ENCODE measurements at regions not wholly inside any gene's neighbourhood (a gene's known extent, or its start where the extent isn't known, plus 50 kb on each side); places are given as distances from the start of the nearest gene placed in this dataset.

DNA sequence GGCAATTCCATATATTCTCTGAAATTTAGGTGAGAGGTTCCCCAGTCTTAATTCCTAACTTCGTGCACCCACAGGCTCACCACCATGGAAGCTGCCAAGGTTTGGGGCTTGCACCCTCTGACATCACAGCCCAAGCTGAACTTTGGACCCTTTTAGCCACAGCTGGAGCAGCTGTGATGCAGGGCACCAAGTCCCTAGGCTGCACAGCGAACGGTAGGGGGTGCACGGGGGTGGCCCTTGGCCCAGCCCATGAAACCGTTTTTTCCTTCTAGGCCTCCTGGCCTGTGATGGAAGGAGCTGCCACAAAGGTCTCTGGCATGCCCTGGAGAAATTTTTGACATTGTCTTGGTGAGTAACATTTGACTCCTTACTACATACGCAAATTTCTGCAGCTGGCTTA is 251.9 kb upstream of the GRM3 start:
- TF ChIP-seq, protein P1, sequence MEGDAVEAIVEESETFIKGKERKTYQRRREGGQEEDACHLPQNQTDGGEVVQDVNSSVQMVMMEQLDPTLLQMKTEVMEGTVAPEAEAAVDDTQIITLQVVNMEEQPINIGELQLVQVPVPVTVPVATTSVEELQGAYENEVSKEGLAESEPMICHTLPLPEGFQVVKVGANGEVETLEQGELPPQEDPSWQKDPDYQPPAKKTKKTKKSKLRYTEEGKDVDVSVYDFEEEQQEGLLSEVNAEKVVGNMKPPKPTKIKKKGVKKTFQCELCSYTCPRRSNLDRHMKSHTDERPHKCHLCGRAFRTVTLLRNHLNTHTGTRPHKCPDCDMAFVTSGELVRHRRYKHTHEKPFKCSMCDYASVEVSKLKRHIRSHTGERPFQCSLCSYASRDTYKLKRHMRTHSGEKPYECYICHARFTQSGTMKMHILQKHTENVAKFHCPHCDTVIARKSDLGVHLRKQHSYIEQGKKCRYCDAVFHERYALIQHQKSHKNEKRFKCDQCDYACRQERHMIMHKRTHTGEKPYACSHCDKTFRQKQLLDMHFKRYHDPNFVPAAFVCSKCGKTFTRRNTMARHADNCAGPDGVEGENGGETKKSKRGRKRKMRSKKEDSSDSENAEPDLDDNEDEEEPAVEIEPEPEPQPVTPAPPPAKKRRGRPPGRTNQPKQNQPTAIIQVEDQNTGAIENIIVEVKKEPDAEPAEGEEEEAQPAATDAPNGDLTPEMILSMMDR (IDR thresholded peaks at IDR 0.05), result no peak
- no peak for TF ChIP-seq POLR2A (IDR thresholded peaks at IDR 0.05)

Measured in lower leg skin (tissue), 3 donors.